Activated T-cell treated with anti-CD3 and anti-CD28 coated beads, Interleukin-2, amount 50 U/mL, for 24 hours (primary cell): ENCODE measurements at regions not wholly inside any gene's neighbourhood (a gene's known extent, or its start where the extent isn't known, plus 50 kb on each side); places are given as distances from the start of the nearest gene placed in this dataset.
"Not testable (repeated sequence)": the region's sequence is repeated elsewhere in the genome, so short reads cannot be mapped to it uniquely, and the experiment has no call there.

ENCODE experiments used
- DNase-seq: peaks from one replicate; pipeline ENCODE4 v3.0.0-alpha.2; 2020
- H3K27ac Mint-ChIP-seq: 2 replicates; pipeline ENCODE4 v1.8.0; 2020; ENCODE audit warnings: mild to moderate bottlenecking, mixed read lengths
- H3K27me3 Mint-ChIP-seq: 2 replicates; pipeline ENCODE4 v1.8.0; 2020; ENCODE audit warnings: mixed read lengths
- H3K36me3 Mint-ChIP-seq: 2 replicates; pipeline ENCODE4 v1.8.0; 2020; ENCODE audit warnings: low read depth, mixed read lengths
- H3K4me1 Mint-ChIP-seq: 2 replicates; pipeline ENCODE4 v1.8.0; 2020; ENCODE audit warnings: low read depth, mixed read lengths
- H3K4me3 Mint-ChIP-seq: 2 replicates; pipeline ENCODE4 v1.8.0; 2020; ENCODE audit warnings: mild to moderate bottlenecking, moderate library complexity, mixed read lengths
- H3K9me3 Mint-ChIP-seq: 2 replicates; pipeline ENCODE4 v1.8.0; 2020; ENCODE audit warnings: mixed read lengths

GRCh38 chr6:84973606-84974005 lies 209.2 kb upstream of the TBX18 start:
- H3K36me3 Mint-ChIP-seq, result no peaks in the 10 kb centered on the region
- H3K27me3 Mint-ChIP-seq, result no peaks in the 10 kb centered on the region
- H3K27ac Mint-ChIP-seq, result no peak overlapping the region
- DNase-seq, result no peak
- peaks cover 10% of the 10 kb centered on the region for H3K9me3 Mint-ChIP-seq
- no peak overlapping the region for H3K4me3 Mint-ChIP-seq
- H3K4me1 Mint-ChIP-seq, result no peaks in the 10 kb centered on the region

GRCh38 chr6:84967965-84968364 lies 203.6 kb upstream of the TBX18 start:
- peaks cover 26% of the 10 kb centered on the region for H3K9me3 Mint-ChIP-seq
- H3K36me3 Mint-ChIP-seq, result no peaks in the 10 kb centered on the region

GRCh38 chr6:84967389-84967788 lies 203.0 kb upstream of the TBX18 start:
- no peak for DNase-seq
- H3K27me3 Mint-ChIP-seq, result no peaks in the 10 kb centered on the region
- peaks cover 26% of the 10 kb centered on the region for H3K9me3 Mint-ChIP-seq
- H3K4me3 Mint-ChIP-seq, result no peak overlapping the region
- no peaks in the 10 kb centered on the region for H3K36me3 Mint-ChIP-seq
- no peaks in the 10 kb centered on the region for H3K4me1 Mint-ChIP-seq
- H3K27ac Mint-ChIP-seq, result no peak overlapping the region

More at GRCh38 chr6:84967965-84968364, 203.6 kb upstream of the TBX18 start:
- Mint-ChIP-seq H3K27ac (no peak overlapping the region), H3K27me3 (no peaks in the 10 kb centered on the region), H3K4me3 (no peak overlapping the region), H3K4me1 (no peaks in the 10 kb centered on the region)
- no peak for DNase-seq

- Mint-ChIP-seq H3K36me3 (no peaks in the 10 kb centered on the region), H3K27me3 (no peaks in the 10 kb centered on the region), H3K9me3 (peaks cover 13% of the 10 kb centered on the region), H3K27ac (no peak overlapping the region), H3K4me1 (no peaks in the 10 kb centered on the region), H3K4me3 (no peak overlapping the region)
- DNase-seq, result no peak
Observed at GRCh38 chr6:84953111-84953755, 188.8 kb upstream of the TBX18 start.

- DNase-seq, H3K27me3 Mint-ChIP-seq, H3K4me1 Mint-ChIP-seq, H3K27ac Mint-ChIP-seq, H3K4me3 Mint-ChIP-seq, H3K36me3 Mint-ChIP-seq: not testable (repeated sequence)
- H3K9me3 Mint-ChIP-seq, result peaks cover 17% of the 10 kb centered on the region
Observed at GRCh38 chr6:84944926-84945325, 180.5 kb upstream of the TBX18 start.

GRCh38 chr6:84943905-84944304 lies 179.5 kb upstream of the TBX18 start:
- H3K27ac Mint-ChIP-seq, result no peak overlapping the region
- H3K36me3 Mint-ChIP-seq, result no peaks in the 10 kb centered on the region
- no peak for DNase-seq
- peaks cover 10% of the 10 kb centered on the region for H3K9me3 Mint-ChIP-seq
- no peaks in the 10 kb centered on the region for H3K27me3 Mint-ChIP-seq
- H3K4me1 Mint-ChIP-seq, result no peaks in the 10 kb centered on the region
- no peak overlapping the region for H3K4me3 Mint-ChIP-seq

- not testable (repeated sequence) for H3K4me3 Mint-ChIP-seq, H3K36me3 Mint-ChIP-seq, H3K27ac Mint-ChIP-seq, H3K4me1 Mint-ChIP-seq, H3K27me3 Mint-ChIP-seq, DNase-seq
- peaks cover 15% of the 10 kb centered on the region for H3K9me3 Mint-ChIP-seq
Observed at GRCh38 chr6:84941609-84942008, 177.2 kb upstream of the TBX18 start.

GRCh38 chr6:84929212-84929611 lies 164.8 kb upstream of the TBX18 start:
- Mint-ChIP-seq H3K4me1 (no peaks in the 10 kb centered on the region), H3K36me3 (no peaks in the 10 kb centered on the region), H3K9me3 (no peaks in the 10 kb centered on the region), H3K4me3 (no peak overlapping the region), H3K27ac (no peak overlapping the region), H3K27me3 (no peaks in the 10 kb centered on the region)
- no peak for DNase-seq

GRCh38 chr6:84927551-84927950 lies 163.2 kb upstream of the TBX18 start:
- no peaks in the 10 kb centered on the region for H3K9me3 Mint-ChIP-seq
- no peaks in the 10 kb centered on the region for H3K36me3 Mint-ChIP-seq
- no peaks in the 10 kb centered on the region for H3K27me3 Mint-ChIP-seq
- H3K27ac Mint-ChIP-seq, result no peak overlapping the region
- H3K4me1 Mint-ChIP-seq, result no peaks in the 10 kb centered on the region
- DNase-seq, result no peak
- no peak overlapping the region for H3K4me3 Mint-ChIP-seq

- no peak for DNase-seq
- H3K9me3 Mint-ChIP-seq, result no peaks in the 10 kb centered on the region
- no peak overlapping the region for H3K4me3 Mint-ChIP-seq
- no peaks in the 10 kb centered on the region for H3K27me3 Mint-ChIP-seq
- no peak overlapping the region for H3K27ac Mint-ChIP-seq
- no peaks in the 10 kb centered on the region for H3K4me1 Mint-ChIP-seq
- no peaks in the 10 kb centered on the region for H3K36me3 Mint-ChIP-seq
Observed at GRCh38 chr6:84926189-84927155, 162.1 kb upstream of the TBX18 start.

GRCh38 chr6:84921891-84922290 lies 157.5 kb upstream of the TBX18 start:
- no peaks in the 10 kb centered on the region for H3K27me3 Mint-ChIP-seq
- no peak for DNase-seq
- no peaks in the 10 kb centered on the region for H3K9me3 Mint-ChIP-seq
- no peak overlapping the region for H3K27ac Mint-ChIP-seq
- H3K4me3 Mint-ChIP-seq, result no peak overlapping the region
- no peaks in the 10 kb centered on the region for H3K4me1 Mint-ChIP-seq
- no peaks in the 10 kb centered on the region for H3K36me3 Mint-ChIP-seq

- DNase-seq, result no peak
Observed at GRCh38 chr6:84920021-84920420, 155.6 kb upstream of the TBX18 start.

GRCh38 chr6:84916704-84917103 lies 152.3 kb upstream of the TBX18 start:
- no peaks in the 10 kb centered on the region for H3K4me1 Mint-ChIP-seq
- no peak overlapping the region for H3K4me3 Mint-ChIP-seq
- H3K36me3 Mint-ChIP-seq, result no peaks in the 10 kb centered on the region
- no peaks in the 10 kb centered on the region for H3K9me3 Mint-ChIP-seq
- no peak overlapping the region for H3K27ac Mint-ChIP-seq
- no peaks in the 10 kb centered on the region for H3K27me3 Mint-ChIP-seq
- no peak for DNase-seq

More at GRCh38 chr6:84920021-84920420, 155.6 kb upstream of the TBX18 start:
- Mint-ChIP-seq H3K27me3 (no peaks in the 10 kb centered on the region), H3K9me3 (no peaks in the 10 kb centered on the region), H3K4me3 (no peak overlapping the region), H3K27ac (no peak overlapping the region), H3K36me3 (no peaks in the 10 kb centered on the region), H3K4me1 (no peaks in the 10 kb centered on the region)

GRCh38 chr6:84912472-84913322 lies 148.3 kb upstream of the TBX18 start:
- no peaks in the 10 kb centered on the region for H3K27me3 Mint-ChIP-seq
- no peak overlapping the region for H3K4me3 Mint-ChIP-seq
- no peaks in the 10 kb centered on the region for H3K36me3 Mint-ChIP-seq
- H3K27ac Mint-ChIP-seq, result no peak overlapping the region
- no peak for DNase-seq
- H3K4me1 Mint-ChIP-seq, result no peaks in the 10 kb centered on the region
- no peaks in the 10 kb centered on the region for H3K9me3 Mint-ChIP-seq
